CD4-positive, alpha-beta T cell treated with Interferon gamma for 1 hour (primary cell): ENCODE measurements at regions not wholly inside any gene's neighbourhood (a gene's known extent, or its start where the extent isn't known, plus 50 kb on each side); places are given as distances from the start of the nearest gene placed in this dataset.
A peak's percentile ranks its signal among the peaks of the same experiment; 100 is the strongest.
"Not testable (repeated sequence)": the region's sequence is repeated elsewhere in the genome, so short reads cannot be mapped to it uniquely, and the experiment has no call there.

Experiments
- DNase-seq: peaks from one replicate; pipeline ENCODE4 v3.0.0-alpha.2; 2020

- no peak for DNase-seq
These were observed 232.5 kb downstream of the PARP8 start for GRCh38 chr5:50898966-50899365.

GRCh38 chr5:50900952-50901510 is 234.6 kb downstream of the PARP8 start:
- DNase-seq, result no peak

- DNase-seq, result no peak
These were observed 237.2 kb downstream of the PARP8 start for GRCh38 chr5:50903651-50904050.

- DNase-seq, result no peak
These were observed 239.6 kb downstream of the PARP8 start for GRCh38 chr5:50905996-50906570.

GRCh38 chr5:50920160-50920559 is 253.7 kb downstream of the PARP8 start:
- DNase-seq, result not testable (repeated sequence)

- DNase-seq, result no peak
These were observed 255.1 kb downstream of the PARP8 start for GRCh38 chr5:50921366-50922133.

GRCh38 chr5:50922134-50922941 is 255.9 kb downstream of the PARP8 start:
- not testable (repeated sequence) for DNase-seq

GRCh38 chr5:50922942-50923767 is 256.7 kb downstream of the PARP8 start:
- no peak for DNase-seq

- no peak for DNase-seq
These were observed 257.5 kb downstream of the PARP8 start for GRCh38 chr5:50923768-50924494.

GRCh38 chr5:50927953-50928352 is 261.5 kb downstream of the PARP8 start:
- no peak for DNase-seq

- no peak for DNase-seq
These were observed 262.7 kb downstream of the PARP8 start for GRCh38 chr5:50929174-50929573.

GRCh38 chr5:50934343-50934742 is 267.9 kb downstream of the PARP8 start:
- no peak for DNase-seq

- no peak for DNase-seq
These were observed 278.7 kb downstream of the PARP8 start for GRCh38 chr5:50945139-50945538.

GRCh38 chr5:50947906-50948683 is 281.7 kb downstream of the PARP8 start:
- DNase-seq, result no peak

GRCh38 chr5:50953290-50953689 is 286.9 kb downstream of the PARP8 start:
- DNase-seq, result no peak

- no peak for DNase-seq
These were observed 292.5 kb downstream of the PARP8 start for GRCh38 chr5:50958852-50959457.

- DNase-seq, result peak; percentile 26
These were observed 296.8 kb downstream of the PARP8 start for GRCh38 chr5:50962934-50963872.

- no peak for DNase-seq
These were observed 297.7 kb downstream of the PARP8 start for GRCh38 chr5:50963971-50964745.
